ENCODE measurements at regions not wholly inside any gene's neighbourhood (a gene's known extent, or its start where the extent isn't known, plus 50 kb on each side); places are given as distances from the start of the nearest gene placed in this dataset.
A peak's percentile ranks its signal among the peaks of the same experiment; 100 is the strongest.

GRCh38 chr5:53733853-53734252 is 173.4 kb downstream of the NDUFS4 start:
- H3K4ac ChIP-seq (replicated peaks; ENCODE audit: insufficient read length, low read depth, low read length), result no peak overlapping the region
- peak; percentile 48 for FAIRE-seq
- no peaks in the 10 kb centered on the region for H3K27me3 ChIP-seq (replicated peaks in 1 of 4; ENCODE audit: control insufficient read depth in 3 of 4, extremely low read depth in 1 of 4, insufficient read depth in 3 of 4, low read length in 3 of 4)
- H3K4me1 ChIP-seq (replicated peaks in 1 of 4; ENCODE audit: control insufficient read depth in 3 of 4, insufficient read depth in 4 of 4, low read length in 3 of 4), result no peaks in the 10 kb centered on the region
- no peaks in the 10 kb centered on the region for H4K20me1 ChIP-seq (replicated peaks in 1 of 2; ENCODE audit: control insufficient read depth in 1 of 2, insufficient read depth in 2 of 2, low read length in 2 of 2)
- H2BK12ac ChIP-seq (ENCODE audit: low read depth, low read length), result no peak overlapping the region
- no peaks in the 10 kb centered on the region for H3K9me3 ChIP-seq (ENCODE audit: insufficient read depth in 2 of 2, low read depth in 1 of 2, low read length in 1 of 2)
- no peak overlapping the region for H3K23ac ChIP-seq (ENCODE audit: insufficient read length)
- WGBS, 2 experiments (ENCODE audit: extremely low coverage in 1 of 2, insufficient coverage in 1 of 2, insufficient read length in 1 of 2, insufficient replicate concordance in 2 of 2, low coverage in 1 of 2, low lambda C conversion rate in 2 of 2, missing lambda C conversion rate in 1 of 2), result 67% methylated on average over 1 of the region's 1 CpG; no CpG with 5 or more reads in 1 of the 2 experiments
- H3K79me1 ChIP-seq (ENCODE audit: low read depth, low read length), result no peaks in the 10 kb centered on the region
- H3K79me2 ChIP-seq (ENCODE audit: control insufficient read depth in 1 of 2, insufficient read depth in 2 of 2, low read length in 2 of 2), result no peaks in the 10 kb centered on the region
- no peak overlapping the region for H2BK15ac ChIP-seq (ENCODE audit: low read length)
- H3K23me2 ChIP-seq (ENCODE audit: low read depth, low read length), result no peaks in the 10 kb centered on the region
- H4K8ac ChIP-seq (ENCODE audit: extremely low read depth, insufficient read depth, low read length), result no peak overlapping the region
- H2AFZ ChIP-seq (ENCODE audit: low read length), result no peak overlapping the region
- H2BK20ac ChIP-seq (ENCODE audit: low read length), result no peak overlapping the region
- H2BK120ac ChIP-seq (replicated peaks; ENCODE audit: low read depth, low read length), result no peak overlapping the region
- H3K4me2 ChIP-seq (ENCODE audit: insufficient read depth in 1 of 2, low read depth in 2 of 2, low read length in 2 of 2), result no peak overlapping the region
- H2BK5ac ChIP-seq (ENCODE audit: low read depth, low read length), result no peak overlapping the region
- no peak overlapping the region for H3K27ac ChIP-seq (ENCODE audit: low read depth, low read length)
- H3K56ac ChIP-seq (replicated peaks; ENCODE audit: insufficient read length, low read depth, low read length), result no peak overlapping the region
- no peak overlapping the region for H4K91ac ChIP-seq (replicated peaks; ENCODE audit: insufficient read length, low read length)
- no peak overlapping the region for H3K4me3 ChIP-seq (ENCODE audit: extremely low read depth in 1 of 4, insufficient read depth in 2 of 4, low read depth in 3 of 4, low read length in 4 of 4)
- no peak overlapping the region for H3K9ac ChIP-seq (replicated peaks in 1 of 4; ENCODE audit: extremely low read depth in 1 of 4, low read depth in 3 of 4, low read length in 3 of 4)
- H3K14ac ChIP-seq (ENCODE audit: insufficient read length), result no peak overlapping the region
- POLR2A ChIA-PET (ENCODE audit: partially characterized antibody), result interaction anchor here (1.0 kb wide), 1 partner anchor 62 kb away, joined by 3 read pairs; no protein-coding TSS in a partner anchor
- H4K5ac ChIP-seq (ENCODE audit: insufficient read length, low read depth, low read length), result no peak overlapping the region
- TF ChIP-seq JUND (IDR thresholded peaks at IDR 0.05; ENCODE audit: low read length) (no peak), RAD21 (IDR thresholded peaks at IDR 0.05 in 1 of 2, conservative IDR thresholded peaks at IDR 0.05 in 1 of 2; ENCODE audit: low read depth in 2 of 2, low read length in 2 of 2) (peak; percentile 72 to 82)
- TF ChIP-seq, protein P1, sequence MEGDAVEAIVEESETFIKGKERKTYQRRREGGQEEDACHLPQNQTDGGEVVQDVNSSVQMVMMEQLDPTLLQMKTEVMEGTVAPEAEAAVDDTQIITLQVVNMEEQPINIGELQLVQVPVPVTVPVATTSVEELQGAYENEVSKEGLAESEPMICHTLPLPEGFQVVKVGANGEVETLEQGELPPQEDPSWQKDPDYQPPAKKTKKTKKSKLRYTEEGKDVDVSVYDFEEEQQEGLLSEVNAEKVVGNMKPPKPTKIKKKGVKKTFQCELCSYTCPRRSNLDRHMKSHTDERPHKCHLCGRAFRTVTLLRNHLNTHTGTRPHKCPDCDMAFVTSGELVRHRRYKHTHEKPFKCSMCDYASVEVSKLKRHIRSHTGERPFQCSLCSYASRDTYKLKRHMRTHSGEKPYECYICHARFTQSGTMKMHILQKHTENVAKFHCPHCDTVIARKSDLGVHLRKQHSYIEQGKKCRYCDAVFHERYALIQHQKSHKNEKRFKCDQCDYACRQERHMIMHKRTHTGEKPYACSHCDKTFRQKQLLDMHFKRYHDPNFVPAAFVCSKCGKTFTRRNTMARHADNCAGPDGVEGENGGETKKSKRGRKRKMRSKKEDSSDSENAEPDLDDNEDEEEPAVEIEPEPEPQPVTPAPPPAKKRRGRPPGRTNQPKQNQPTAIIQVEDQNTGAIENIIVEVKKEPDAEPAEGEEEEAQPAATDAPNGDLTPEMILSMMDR (IDR thresholded peaks at IDR 0.05; ENCODE audit: control extremely low read depth in 1 of 3, insufficient read depth in 1 of 3, low read depth in 1 of 3, low read length in 3 of 3), result peak; percentile 36 to 60 (median 53); a peak in 3 of 4 replicates
- H2AK5ac ChIP-seq (ENCODE audit: low read depth, low read length), result no peak overlapping the region
- no peak overlapping the region for H3K18ac ChIP-seq (ENCODE audit: extremely low read depth, low read length)
- no peaks in the 10 kb centered on the region for H3K36me3 ChIP-seq (ENCODE audit: control insufficient read depth in 2 of 4, insufficient read depth in 4 of 4, low read length in 3 of 4)
- CTCF ChIA-PET (ENCODE audit: partially characterized antibody), result interaction anchor here (0.6 to 1.4 kb wide), 5 partner anchors 25 to 495 kb away, joined by 3 to 4 read pairs (median 3); no protein-coding TSS in a partner anchor
- no peak for DNase-seq (ENCODE audit: low read depth in 1 of 2, low spot score in 2 of 2)
